Ascending aorta (tissue), 2 donors: ENCODE measurements at regions not wholly inside any gene's neighbourhood (a gene's known extent, or its start where the extent isn't known, plus 50 kb on each side); places are given as distances from the start of the nearest gene placed in this dataset.

Experiments used
- DNase-seq, 2 donors: peaks; one replicate each; pipeline ENCODE4 v3.0.0-alpha.2; 2019; ENCODE audit warnings: low spot score in 2 of 2
- H3K27ac ChIP-seq, 2 donors: fragments of 200-600 bp; sonication (generic); one replicate each; pipeline ENCODE4 v1.5.1; 2016 to 2017; ENCODE audit warnings: mild to moderate bottlenecking in 1 of 2
- H3K27me3 ChIP-seq: fragments of 200-600 bp; sonication (generic); one replicate; pipeline ENCODE4 v1.5.1; 2017
- H3K36me3 ChIP-seq, 2 donors: fragments of 200-600 bp; sonication (generic); one replicate each; pipeline ENCODE4 v1.5.1; 2016
- H3K4me1 ChIP-seq, 2 donors: fragments of 200-600 bp; sonication (generic); one replicate each; pipeline ENCODE4 v1.5.1; 2016 to 2017; ENCODE audit warnings: mild to moderate bottlenecking in 1 of 2
- H3K4me3 ChIP-seq, 2 donors: fragments of 200-600 bp; sonication (generic); one replicate each; pipeline ENCODE4 v1.5.1; 2016 to 2017; ENCODE audit warnings: mild to moderate bottlenecking in 1 of 2
- H3K9me3 ChIP-seq, 2 donors: fragments of 200-600 bp; sonication (generic); one replicate each; pipeline ENCODE4 v1.5.1; 2016
- CTCF ChIP-seq, 3 experiments: fragments of 200-600 bp in 2 of 3; fragments of 450-650 bp in 1 of 3; sonication (generic) in 2 of 3; IDR thresholded peaks; one replicate each; pipeline ENCODE4 v1.5.1; 2016 to 2019; ENCODE audit warnings: antibody characterized with exemption in 3 of 3, mild to moderate bottlenecking in 1 of 3, moderate library complexity in 1 of 3
- intact Hi-C: fragments of 100-400 bp; cut with DNase I; formaldehyde crosslinking; loops from one replicate; pipeline ENCODE4 v1.15.1; 2023

- no peaks in the 10 kb centered on the region for H3K4me1 ChIP-seq
- H3K27ac ChIP-seq: no peak overlapping the region
- no peak overlapping the region for H3K4me3 ChIP-seq
- H3K27me3 ChIP-seq: no peaks in the 10 kb centered on the region
- intact Hi-C loops: no loop called here
- no peaks in the 10 kb centered on the region for H3K36me3 ChIP-seq
- no peaks in the 10 kb centered on the region for H3K9me3 ChIP-seq
- DNase-seq: no peak
- no peak for TF ChIP-seq CTCF (IDR thresholded peaks at IDR 0.05)
Observed at GRCh38 chr20:51899674-51900073, 97.4 kb upstream of the SALL4 start.

GRCh38 chr20:51898788-51899187 lies 96.5 kb upstream of the SALL4 start:
- Histone ChIP-seq H3K27me3 (no peaks in the 10 kb centered on the region), H3K9me3 (no peaks in the 10 kb centered on the region), H3K4me3 (no peak overlapping the region), H3K36me3 (no peaks in the 10 kb centered on the region), H3K27ac (no peak overlapping the region), H3K4me1 (no peaks in the 10 kb centered on the region)
- TF ChIP-seq CTCF (IDR thresholded peaks at IDR 0.05): no peak
- intact Hi-C loops: no loop called here
- DNase-seq: no peak

- Histone ChIP-seq H3K4me3 (no peak overlapping the region), H3K36me3 (no peaks in the 10 kb centered on the region), H3K4me1 (no peaks in the 10 kb centered on the region), H3K9me3 (no peaks in the 10 kb centered on the region), H3K27ac (no peak overlapping the region), H3K27me3 (no peaks in the 10 kb centered on the region)
- DNase-seq: no peak
- TF ChIP-seq CTCF (IDR thresholded peaks at IDR 0.05): no peak
- intact Hi-C loops: no loop called here
Observed at GRCh38 chr20:51894619-51895018, 92.3 kb upstream of the SALL4 start.

GRCh38 chr20:51894201-51894600 lies 91.9 kb upstream of the SALL4 start:
- Histone ChIP-seq H3K27ac (no peak overlapping the region), H3K4me1 (no peaks in the 10 kb centered on the region), H3K9me3 (no peaks in the 10 kb centered on the region), H3K27me3 (no peaks in the 10 kb centered on the region), H3K4me3 (no peak overlapping the region), H3K36me3 (no peaks in the 10 kb centered on the region)
- TF ChIP-seq CTCF (IDR thresholded peaks at IDR 0.05): no peak
- intact Hi-C loops: no loop called here
- DNase-seq: no peak

- H3K27me3 ChIP-seq: no peaks in the 10 kb centered on the region
- H3K9me3 ChIP-seq: no peaks in the 10 kb centered on the region
- no peak for TF ChIP-seq CTCF (IDR thresholded peaks at IDR 0.05)
- no peaks in the 10 kb centered on the region for H3K4me1 ChIP-seq
- intact Hi-C loops: no loop called here
- DNase-seq: no peak
- H3K27ac ChIP-seq: no peak overlapping the region
- no peak overlapping the region for H3K4me3 ChIP-seq
- no peaks in the 10 kb centered on the region for H3K36me3 ChIP-seq
Observed at GRCh38 chr20:51893723-51894122, 91.4 kb upstream of the SALL4 start.

- H3K9me3 ChIP-seq: no peaks in the 10 kb centered on the region
- no peak overlapping the region for H3K27ac ChIP-seq
- H3K36me3 ChIP-seq: no peaks in the 10 kb centered on the region
- intact Hi-C loops: no loop called here
- no peaks in the 10 kb centered on the region for H3K4me1 ChIP-seq
- no peak overlapping the region for H3K4me3 ChIP-seq
- DNase-seq: no peak
- no peaks in the 10 kb centered on the region for H3K27me3 ChIP-seq
- TF ChIP-seq CTCF (IDR thresholded peaks at IDR 0.05): no peak
Observed at GRCh38 chr20:51890003-51890402, 87.7 kb upstream of the SALL4 start.
